CD4-positive, alpha-beta T cell treated with Interleukin-15 for 4 hours (primary cell): ENCODE measurements at regions not wholly inside any gene's neighbourhood (a gene's known extent, or its start where the extent isn't known, plus 50 kb on each side); places are given as distances from the start of the nearest gene placed in this dataset.

Experiments used
- DNase-seq: peaks from one replicate; pipeline ENCODE4 v3.0.0-alpha.2; 2020; ENCODE audit warnings: low spot score

GRCh38 chr16:51723036-51723724 is 572.1 kb upstream of the SALL1 start:
- DNase-seq, result no peak

- no peak for DNase-seq
These were observed 571.4 kb upstream of the SALL1 start for GRCh38 chr16:51722467-51722866.

- no peak for DNase-seq
These were observed 568.3 kb upstream of the SALL1 start for GRCh38 chr16:51719376-51719775.

- DNase-seq, result no peak
These were observed 565.1 kb upstream of the SALL1 start for GRCh38 chr16:51716195-51716594.

- DNase-seq, result no peak
These were observed 562.4 kb upstream of the SALL1 start for GRCh38 chr16:51713502-51713901.

GRCh38 chr16:51710905-51711563 is 560.0 kb upstream of the SALL1 start:
- no peak for DNase-seq

- DNase-seq, result no peak
These were observed 559.1 kb upstream of the SALL1 start for GRCh38 chr16:51710186-51710585.

GRCh38 chr16:51708861-51709260 is 557.8 kb upstream of the SALL1 start:
- no peak for DNase-seq

GRCh38 chr16:51707666-51708065 is 556.6 kb upstream of the SALL1 start:
- DNase-seq, result no peak

GRCh38 chr16:51705142-51705541 is 554.1 kb upstream of the SALL1 start:
- no peak for DNase-seq

GRCh38 chr16:51701025-51701424 is 550.0 kb upstream of the SALL1 start:
- no peak for DNase-seq

- DNase-seq, result no peak
These were observed 548.8 kb upstream of the SALL1 start for GRCh38 chr16:51699686-51700396.

- DNase-seq, result no peak
These were observed 547.6 kb upstream of the SALL1 start for GRCh38 chr16:51698647-51699046.

- no peak for DNase-seq
These were observed 546.4 kb upstream of the SALL1 start for GRCh38 chr16:51697454-51697853.

GRCh38 chr16:51696376-51696775 is 545.3 kb upstream of the SALL1 start:
- DNase-seq, result no peak

- no peak for DNase-seq
These were observed 540.0 kb upstream of the SALL1 start for GRCh38 chr16:51691109-51691508.

GRCh38 chr16:51685498-51685897 is 534.4 kb upstream of the SALL1 start:
- DNase-seq, result no peak

GRCh38 chr16:51683882-51684281 is 532.8 kb upstream of the SALL1 start:
- DNase-seq, result no peak

GRCh38 chr16:51682905-51683304 is 531.8 kb upstream of the SALL1 start:
- no peak for DNase-seq

- no peak for DNase-seq
These were observed 523.5 kb upstream of the SALL1 start for GRCh38 chr16:51674615-51675014.

GRCh38 chr16:51670527-51670926 is 519.5 kb upstream of the SALL1 start:
- no peak for DNase-seq

- DNase-seq, result no peak
These were observed 515.8 kb upstream of the SALL1 start for GRCh38 chr16:51666821-51667220.

GRCh38 chr16:51666074-51666473 is 515.0 kb upstream of the SALL1 start:
- no peak for DNase-seq
